Stimulated activated CD4-positive, alpha-beta T cell treated with anti-CD3 and anti-CD28 coated beads, TNF-alpha, amount 100 ng/mL, for 4 hours (primary cell): ENCODE measurements at regions not wholly inside any gene's neighbourhood (a gene's known extent, or its start where the extent isn't known, plus 50 kb on each side); places are given as distances from the start of the nearest gene placed in this dataset.
"Not testable (repeated sequence)": the region's sequence is repeated elsewhere in the genome, so short reads cannot be mapped to it uniquely, and the experiment has no call there.

ENCODE experiments used
- DNase-seq, 3 experiments: peaks; one replicate each; pipeline ENCODE4 v3.0.0-alpha.2; 2020; ENCODE audit warnings: low read depth in 3 of 3

DNA sequence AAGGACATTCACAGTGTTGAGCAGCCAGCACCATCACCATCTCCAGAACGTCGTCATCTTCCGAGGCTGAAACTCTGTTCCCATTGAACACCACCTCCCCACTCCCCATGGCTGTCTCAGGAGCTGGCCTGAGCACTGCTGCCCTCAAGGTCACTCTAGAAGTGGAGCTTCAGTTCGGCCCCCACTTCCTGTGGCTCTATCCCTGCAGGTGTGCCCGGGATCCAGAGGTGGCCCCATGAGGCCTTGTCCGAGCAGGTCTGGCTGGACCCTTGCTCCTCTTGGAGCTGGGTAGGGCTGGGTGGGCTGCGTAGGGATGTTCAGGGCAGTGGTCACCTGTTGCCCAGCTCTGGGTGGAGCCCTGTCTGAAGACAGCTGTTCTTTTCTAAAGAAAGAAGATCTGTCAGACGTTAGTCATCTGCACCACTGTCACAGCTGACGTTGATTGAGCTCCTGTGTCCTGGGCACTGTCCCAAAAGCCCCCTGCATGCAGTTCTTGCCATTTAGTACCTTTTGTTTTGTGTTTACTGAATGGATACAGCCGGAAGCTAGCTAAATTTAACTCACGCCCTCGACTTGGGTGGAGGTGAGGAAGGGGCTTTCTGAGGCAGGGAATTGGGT lies 75.5 kb upstream of the CLDN5 start:
- DNase-seq, result no peak

GRCh38 chr22:19603346-19603745 lies 79.1 kb upstream of the CLDN5 start:
- not testable (repeated sequence) for DNase-seq

DNA sequence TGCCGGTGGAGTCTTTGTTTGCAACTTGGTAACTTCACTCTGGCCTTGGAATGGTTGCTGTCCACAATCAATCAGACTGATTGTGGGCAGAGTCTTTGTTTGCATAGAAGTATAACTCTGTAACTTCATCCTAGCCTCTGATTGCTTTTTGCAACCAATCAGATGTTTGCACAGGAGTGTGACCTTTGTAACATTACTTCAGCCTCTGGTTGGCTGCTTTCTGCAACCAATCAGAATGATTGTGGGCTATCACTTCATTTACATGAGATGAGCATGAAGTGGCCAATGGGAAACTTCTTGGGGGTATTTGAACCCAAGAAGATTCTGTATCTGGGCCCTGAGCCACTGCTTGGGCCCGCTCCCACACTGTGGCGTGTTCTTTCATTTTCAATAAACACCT lies 79.6 kb upstream of the CLDN5 start:
- DNase-seq, result no peak

GRCh38 chr22:19604711-19605268 lies 80.6 kb upstream of the CLDN5 start:
- DNase-seq, result no peak

DNA sequence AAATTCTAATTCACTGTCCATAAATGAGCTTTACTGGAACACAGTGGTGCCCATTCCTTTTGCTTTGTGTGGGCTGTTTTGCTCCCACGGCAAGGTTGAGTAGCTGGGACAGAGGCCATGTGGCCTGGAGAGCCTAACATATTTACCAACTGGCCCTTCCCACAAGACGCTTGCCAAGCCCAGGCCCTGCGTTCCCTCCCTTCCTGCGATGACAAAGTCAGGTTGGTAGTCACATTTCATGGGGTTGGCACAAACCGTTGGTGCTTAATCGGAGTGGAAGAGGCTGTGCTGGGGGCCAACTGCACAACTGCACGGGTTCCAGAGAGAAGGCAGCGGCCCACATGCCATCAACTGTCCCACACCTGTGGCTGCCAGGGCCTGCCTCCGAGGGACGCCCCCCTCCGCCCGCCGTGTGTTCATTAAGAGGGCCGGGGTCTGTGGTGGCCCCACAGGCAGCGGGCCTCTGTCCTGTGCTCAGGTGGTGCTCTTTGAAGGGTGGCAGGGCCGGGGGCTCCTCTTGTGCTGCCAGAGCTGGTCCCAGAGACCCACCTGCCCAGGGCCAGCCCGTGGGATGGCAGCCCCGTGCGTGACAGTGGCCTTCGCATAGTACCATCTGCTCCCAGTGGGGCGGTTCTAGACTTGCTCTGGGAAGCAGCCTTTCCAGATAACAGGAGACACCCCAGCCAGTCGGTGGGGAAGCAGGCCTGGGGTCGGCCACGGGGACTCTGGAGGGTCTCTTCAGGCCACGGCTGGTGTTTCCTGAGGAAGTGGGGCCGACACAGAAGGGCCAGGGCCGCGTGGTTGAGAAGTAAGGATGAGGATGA lies 81.5 kb upstream of the CLDN5 start:
- DNase-seq, result no peak

DNA sequence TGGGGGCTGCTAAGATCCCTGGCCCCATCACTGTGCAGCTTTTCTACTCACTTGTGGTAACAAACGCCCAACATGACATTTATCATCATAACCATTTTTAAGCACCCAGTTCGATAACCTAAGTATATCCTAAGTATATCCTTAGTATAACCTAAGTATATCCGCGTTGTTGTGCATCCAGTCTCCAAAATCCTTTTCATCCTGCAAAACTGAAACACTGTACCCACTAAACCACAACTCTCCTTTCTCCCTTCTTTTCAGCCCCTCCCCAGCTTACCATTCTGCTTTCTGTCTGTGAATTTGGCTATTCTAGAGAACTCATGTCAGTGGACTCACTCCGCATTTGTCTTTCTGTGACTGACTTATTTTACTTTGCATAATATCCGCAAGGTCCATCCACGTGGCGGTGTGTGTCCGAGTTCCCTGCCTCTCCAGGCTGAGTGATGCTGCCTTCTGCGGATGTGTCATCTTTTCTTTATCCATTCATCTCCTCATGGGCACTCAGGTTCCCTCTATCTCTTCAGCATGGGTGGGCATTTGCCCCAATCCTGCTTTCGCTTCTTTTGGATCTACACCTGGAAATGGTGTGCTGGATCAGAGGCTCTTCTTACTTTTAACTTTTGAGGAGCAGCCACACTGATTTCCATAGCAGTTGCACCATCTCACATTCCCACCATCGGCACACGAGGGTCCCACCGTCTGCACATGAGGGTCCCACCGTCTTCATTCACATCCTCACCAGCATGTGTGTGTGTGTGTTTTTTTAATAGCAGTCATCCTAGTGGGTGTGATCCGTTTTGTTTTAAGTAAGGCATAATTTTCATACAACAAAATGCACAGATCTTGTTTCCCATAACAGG lies 82.4 kb upstream of the CLDN5 start:
- no peak for DNase-seq

DNA sequence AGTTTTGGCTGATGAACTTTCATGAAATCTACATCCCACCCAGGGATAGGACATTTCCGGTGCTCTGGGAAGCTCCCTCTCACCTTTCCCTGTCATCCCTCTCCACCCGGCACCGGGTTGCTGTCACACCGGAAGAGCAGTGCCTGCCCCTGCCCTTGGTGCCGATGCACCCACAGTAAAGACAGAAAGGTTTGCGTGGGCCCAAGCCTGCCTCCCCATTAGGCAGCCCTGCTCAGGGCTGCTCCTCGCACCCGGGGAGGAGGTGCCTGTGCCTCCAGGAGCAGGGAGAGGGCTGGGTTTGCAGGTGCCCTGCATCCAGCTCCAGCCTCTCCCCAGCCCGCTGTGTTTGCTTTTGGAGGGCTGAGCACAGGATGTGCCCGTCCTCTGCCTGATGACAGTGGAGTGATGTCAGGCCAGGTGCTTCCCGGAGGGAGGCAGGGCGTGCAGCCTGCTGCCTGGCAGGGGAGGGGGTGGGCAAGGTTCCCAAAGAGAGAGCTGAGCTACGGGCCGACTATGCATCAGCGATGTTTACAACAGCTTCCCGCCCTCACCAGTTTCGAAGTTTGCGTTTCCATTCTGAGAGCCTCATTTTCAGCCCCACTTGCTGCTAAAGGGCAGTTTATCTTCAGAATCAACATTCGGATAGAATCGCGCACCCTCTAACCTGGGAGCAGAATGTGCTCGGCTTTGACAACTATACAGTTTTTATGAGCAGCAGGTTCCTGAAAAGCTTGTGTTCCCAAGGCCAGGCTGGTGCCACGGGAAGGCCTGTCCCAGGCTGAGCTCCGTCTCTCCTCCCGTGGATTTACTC lies 83.2 kb upstream of the CLDN5 start:
- DNase-seq, result no peak

DNA sequence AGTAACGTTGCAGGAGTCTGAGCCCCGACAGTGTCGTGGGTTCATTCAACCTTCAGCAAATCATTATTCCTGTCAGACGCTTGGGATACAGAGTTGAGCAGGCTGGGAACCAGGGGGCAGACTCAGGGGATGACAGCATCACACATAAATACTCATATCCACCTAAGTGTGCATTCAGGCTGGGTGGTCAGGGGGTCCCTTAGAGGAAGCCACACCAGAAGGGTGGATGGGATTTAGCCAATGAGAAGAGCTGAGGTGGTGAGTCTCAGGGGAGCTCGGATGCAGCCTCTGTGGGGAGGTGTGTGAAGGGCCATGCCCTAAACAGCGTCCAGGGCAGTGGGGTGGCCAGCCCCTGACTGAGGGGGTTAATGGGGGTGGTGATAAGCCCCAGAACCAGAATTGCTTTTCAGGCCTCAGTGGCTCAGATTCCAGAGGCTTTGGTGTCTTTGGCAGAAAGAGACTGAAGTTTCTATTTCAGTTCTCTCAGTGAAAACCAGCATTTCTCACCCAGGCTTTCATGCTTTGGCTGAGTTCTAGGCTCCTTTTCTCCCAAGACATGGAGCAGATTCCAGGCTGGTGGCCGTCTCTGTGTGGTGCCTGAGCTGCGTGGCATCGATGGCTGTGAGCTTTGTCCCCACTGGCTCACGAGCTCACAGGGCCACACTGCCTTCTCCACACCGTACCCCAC lies 83.9 kb upstream of the CLDN5 start:
- no peak for DNase-seq

GRCh38 chr22:19609753-19610152 lies 85.5 kb upstream of the CLDN5 start:
- DNase-seq, result not testable (repeated sequence)

DNA sequence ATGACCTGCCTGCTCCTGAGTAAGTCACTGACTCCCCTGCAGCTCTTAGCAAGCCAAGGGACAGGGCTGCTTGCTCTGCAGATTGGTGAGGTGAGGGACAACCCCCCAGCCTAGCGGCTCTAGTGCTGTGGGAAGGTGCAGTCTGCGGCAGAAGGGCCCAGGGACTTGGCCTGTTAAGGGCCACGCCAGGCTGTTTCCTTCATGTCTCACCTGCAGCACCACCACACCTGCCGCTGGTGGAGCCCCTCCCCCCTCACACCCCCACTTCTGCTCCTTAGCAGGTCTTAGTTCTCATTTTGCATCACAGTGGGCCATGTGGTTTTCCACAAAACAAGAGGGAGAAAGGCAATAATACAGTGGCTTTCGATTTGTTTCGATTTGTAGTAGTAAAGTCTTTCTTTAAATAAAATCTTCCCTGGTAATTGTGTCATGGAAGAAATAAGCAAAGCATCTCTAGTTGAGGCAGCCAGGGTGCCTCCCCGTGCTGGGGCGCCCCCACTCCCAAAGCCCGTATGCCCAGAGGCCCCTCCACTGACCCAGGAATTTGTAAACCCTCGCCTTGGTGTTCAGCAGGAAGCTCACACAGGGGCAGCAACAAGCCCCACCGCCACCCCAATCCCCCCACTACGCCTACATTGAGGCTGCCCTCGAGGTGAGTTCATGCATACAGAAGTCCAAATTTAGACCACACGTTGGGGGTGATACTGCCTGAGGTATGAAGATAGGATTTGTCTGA lies 86.5 kb upstream of the CLDN5 start:
- no peak for DNase-seq

DNA sequence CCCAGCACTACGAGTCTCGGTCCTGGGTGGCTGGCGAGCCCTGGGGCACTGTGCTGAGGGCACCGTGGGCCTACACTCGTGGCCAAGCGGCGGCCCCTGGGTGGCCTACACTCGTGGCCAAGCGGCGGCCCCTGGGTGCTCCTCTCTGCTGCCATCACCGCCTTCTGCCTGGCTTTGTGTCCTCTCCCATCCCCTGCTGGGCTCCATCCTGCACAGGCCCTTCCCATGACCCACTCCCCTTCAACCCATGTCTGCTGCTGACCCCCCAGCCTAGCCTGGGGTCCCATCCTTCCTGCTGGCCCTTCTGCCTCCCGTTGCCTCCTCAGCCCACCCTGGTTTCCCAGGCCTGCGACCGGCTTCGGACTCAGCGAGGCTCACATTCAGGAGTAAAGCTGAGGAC lies 87.4 kb upstream of the CLDN5 start:
- no peak for DNase-seq

GRCh38 chr22:19612866-19613572 lies 88.8 kb upstream of the CLDN5 start:
- DNase-seq, result no peak

DNA sequence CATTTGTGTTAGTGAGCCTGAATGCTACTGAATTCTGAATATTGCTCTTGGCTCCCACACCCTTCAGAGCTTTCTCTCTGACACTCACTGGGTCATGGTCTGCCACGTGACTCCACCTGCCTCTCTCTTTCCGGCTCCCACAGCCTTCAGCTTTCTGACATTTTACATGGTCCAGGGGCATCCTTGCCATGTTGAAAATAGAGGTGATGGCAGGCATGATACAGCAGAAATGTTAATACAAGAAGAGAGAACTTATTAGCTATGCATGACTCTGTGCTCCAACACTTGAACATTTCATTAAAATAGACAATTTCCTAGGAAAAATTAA lies 90.3 kb upstream of the CLDN5 start:
- DNase-seq, result no peak

DNA sequence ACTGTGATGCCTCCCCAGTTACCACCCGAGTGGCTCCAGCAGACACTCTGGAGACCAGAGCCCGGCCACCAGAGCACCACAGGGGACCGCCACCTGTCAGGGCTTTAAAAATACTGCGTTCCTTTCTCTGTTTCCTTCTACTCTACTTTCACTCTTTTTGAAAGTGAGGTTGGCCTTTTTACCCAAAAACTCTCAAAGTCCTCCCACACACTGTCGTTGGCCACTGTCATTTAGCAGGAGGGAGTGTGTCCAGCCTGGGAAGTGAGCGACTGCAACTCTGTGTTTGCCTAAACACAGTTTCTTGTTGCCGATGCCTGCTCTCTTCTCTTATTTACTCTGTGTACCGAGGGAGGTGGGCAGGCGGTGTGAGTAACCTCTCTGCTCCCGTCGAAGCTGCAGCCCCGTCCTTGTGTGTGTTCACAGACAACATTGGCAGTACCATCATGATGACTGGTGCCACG lies 90.8 kb upstream of the CLDN5 start:
- DNase-seq, result no peak

DNA sequence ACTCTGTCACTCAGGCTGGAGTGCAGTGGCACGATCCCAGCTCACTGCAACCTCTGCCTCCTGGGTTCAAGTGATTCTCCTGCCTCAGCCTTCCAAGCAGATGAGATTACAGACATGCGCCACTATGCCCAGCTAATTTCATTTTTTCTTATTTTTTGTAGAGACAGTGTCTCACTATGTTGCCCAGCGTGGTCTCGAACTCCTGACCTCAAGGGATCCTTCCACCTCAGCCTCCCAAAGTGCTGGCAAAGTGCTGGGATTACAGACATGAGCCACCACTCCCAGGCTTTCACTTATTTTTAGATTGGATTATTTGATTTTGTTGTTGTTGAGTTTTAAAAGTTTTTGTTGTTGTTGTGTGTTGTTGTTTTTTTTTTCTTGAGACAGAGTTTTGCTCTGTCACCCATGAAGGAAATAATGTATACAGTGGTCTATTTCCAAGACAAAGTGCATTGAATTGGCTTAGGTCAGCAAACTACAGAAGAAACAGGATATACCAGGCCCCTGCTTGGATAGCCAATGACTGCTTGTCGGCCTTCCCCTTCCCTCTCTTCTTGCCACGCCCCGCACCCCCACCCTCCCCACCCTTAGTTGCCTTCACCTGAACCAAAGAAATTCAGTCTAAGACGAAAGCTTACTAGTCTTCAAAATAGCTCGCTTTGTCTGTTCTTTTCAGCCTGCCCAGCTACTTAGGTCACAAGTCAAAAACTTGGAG lies 91.8 kb upstream of the CLDN5 start:
- DNase-seq, result no peak

DNA sequence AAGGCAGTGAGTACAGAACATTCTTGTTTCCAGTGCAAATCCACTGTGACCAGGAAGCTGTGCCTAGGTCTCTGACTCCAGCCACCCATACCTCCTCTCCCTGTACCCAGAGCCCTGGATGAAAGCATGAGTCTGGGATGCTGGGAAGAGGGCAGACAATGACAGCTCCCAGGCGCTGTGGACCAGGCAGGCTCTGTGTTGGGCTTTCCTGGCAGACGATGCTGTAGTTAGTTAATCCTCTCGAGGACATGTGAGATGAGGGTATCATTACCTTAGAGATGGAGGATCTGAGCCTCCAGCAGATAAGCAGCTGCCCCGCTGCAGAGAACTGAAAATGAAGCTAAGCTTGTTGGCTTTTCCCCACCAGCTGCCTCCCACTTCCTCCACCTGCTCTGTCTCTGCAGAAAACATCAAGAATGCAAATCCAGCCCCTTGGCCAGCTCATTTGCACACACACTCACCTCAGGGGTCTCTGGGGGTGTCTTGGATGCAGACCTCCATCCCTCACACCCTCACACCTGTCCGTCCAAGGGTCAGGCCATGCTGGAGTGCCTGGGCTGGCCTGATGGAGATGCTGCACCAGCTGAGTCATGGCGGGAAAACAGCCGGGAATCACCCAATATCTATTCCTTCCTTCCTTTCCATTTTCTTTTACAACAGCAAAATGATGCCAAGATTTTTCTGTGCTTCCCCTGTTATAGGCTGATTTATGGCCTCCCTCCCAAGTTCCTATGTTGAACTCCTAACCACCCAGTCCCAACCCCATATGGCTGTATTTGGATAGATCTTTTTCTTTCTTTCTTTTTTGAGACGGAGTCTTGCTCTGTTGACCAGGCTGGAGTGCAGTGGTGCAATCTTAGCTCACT lies 94.9 kb upstream of the SEPTIN5 start:
- DNase-seq, result no peak

DNA sequence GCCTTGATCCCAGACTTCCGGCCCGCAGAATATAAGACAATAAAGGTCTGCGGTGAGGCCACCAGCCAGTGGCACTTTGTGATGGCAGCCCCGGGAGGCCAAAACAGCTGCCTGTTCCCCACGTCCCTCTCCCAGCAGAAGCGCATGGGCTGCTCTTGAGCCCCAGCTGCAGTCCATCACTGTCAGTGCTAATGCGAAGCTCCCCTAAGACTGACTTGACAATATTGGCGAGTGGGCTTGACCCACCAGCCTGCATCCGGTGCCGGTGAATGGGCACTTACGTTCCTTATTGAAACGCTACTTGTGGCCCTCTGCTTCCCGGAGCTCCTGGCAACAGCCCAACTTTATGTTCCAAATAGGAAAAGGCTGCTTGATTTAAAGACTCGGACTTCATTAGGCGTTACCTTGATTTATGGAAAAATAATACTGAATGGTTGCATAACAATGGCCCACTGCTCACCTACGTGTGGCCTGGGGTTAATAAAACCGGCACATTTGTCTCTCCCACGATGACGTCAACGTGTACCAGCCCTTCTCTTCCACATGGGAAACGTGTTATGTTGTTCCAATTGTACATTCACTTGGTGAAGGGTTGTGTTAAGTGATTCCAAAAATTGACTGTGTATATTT lies 93.4 kb upstream of the SEPTIN5 start:
- no peak for DNase-seq
